ENCODE measurements at regions not wholly inside any gene's neighbourhood (a gene's known extent, or its start where the extent isn't known, plus 50 kb on each side); places are given as distances from the start of the nearest gene placed in this dataset.

GRCh38 chr20:11443382-11444119, 474.1 kb upstream of the BTBD3 start:
- Histone ChIP-seq H3K4me1 (ENCODE audit: insufficient read depth, poor library complexity, severe bottlenecking) (no peaks in the 10 kb centered on the region), H3K27ac (ENCODE audit: poor library complexity, severe bottlenecking) (no peak overlapping the region), H3K9me3 (ENCODE audit: severe bottlenecking) (no peaks in the 10 kb centered on the region), H3K4me3 (ENCODE audit: severe bottlenecking) (no peak overlapping the region), H3K27me3 (ENCODE audit: insufficient read depth, poor library complexity, severe bottlenecking) (no peaks in the 10 kb centered on the region), H3K36me3 (ENCODE audit: low read depth) (no peaks in the 10 kb centered on the region)
- no peak for TF ChIP-seq CTCF (IDR thresholded peaks at IDR 0.05; ENCODE audit: poor library complexity, severe bottlenecking)
- DNase-seq (ENCODE audit: low spot score), result no peak
- ATAC-seq (ENCODE audit: low read depth), result no peak

- no peaks in the 10 kb centered on the region for H3K4me1 ChIP-seq (ENCODE audit: insufficient read depth, poor library complexity, severe bottlenecking)
- H3K36me3 ChIP-seq (ENCODE audit: low read depth), result no peaks in the 10 kb centered on the region
- no peak overlapping the region for H3K4me3 ChIP-seq (ENCODE audit: severe bottlenecking)
- ATAC-seq (ENCODE audit: low read depth), result no peak
- no peaks in the 10 kb centered on the region for H3K9me3 ChIP-seq (ENCODE audit: severe bottlenecking)
- no peaks in the 10 kb centered on the region for H3K27me3 ChIP-seq (ENCODE audit: insufficient read depth, poor library complexity, severe bottlenecking)
- no peak for DNase-seq (ENCODE audit: low spot score)
- TF ChIP-seq CTCF (IDR thresholded peaks at IDR 0.05; ENCODE audit: poor library complexity, severe bottlenecking), result no peak
- no peak overlapping the region for H3K27ac ChIP-seq (ENCODE audit: poor library complexity, severe bottlenecking)
Measured at GRCh38 chr20:11445161-11445560, 472.5 kb upstream of the BTBD3 start.

DNA sequence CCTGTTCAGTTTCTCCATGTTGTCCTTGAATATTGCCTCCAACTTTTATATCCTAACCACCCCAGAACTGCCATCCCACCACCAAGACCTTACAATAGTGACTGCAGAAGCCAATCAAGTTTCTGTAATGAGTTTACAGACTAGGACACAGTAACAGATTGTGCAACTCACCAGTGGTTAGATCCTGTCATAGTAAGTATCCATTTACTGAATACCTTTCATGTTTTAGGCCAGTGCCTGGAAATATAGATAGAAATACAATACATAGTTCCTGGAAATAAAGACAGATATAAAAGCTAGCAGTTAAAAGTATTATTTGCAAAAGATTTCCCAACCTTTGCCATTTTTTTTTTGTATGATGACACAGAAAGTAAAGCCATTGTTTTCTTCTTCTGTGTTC, 471.8 kb upstream of the BTBD3 start:
- ATAC-seq (ENCODE audit: low read depth), result no peak
- Histone ChIP-seq H3K9me3 (ENCODE audit: severe bottlenecking) (no peaks in the 10 kb centered on the region), H3K4me3 (ENCODE audit: severe bottlenecking) (no peak overlapping the region), H3K27ac (ENCODE audit: poor library complexity, severe bottlenecking) (no peak overlapping the region), H3K27me3 (ENCODE audit: insufficient read depth, poor library complexity, severe bottlenecking) (no peaks in the 10 kb centered on the region), H3K4me1 (ENCODE audit: insufficient read depth, poor library complexity, severe bottlenecking) (no peaks in the 10 kb centered on the region), H3K36me3 (ENCODE audit: low read depth) (no peaks in the 10 kb centered on the region)
- no peak for TF ChIP-seq CTCF (IDR thresholded peaks at IDR 0.05; ENCODE audit: poor library complexity, severe bottlenecking)
- no peak for DNase-seq (ENCODE audit: low spot score)

DNA sequence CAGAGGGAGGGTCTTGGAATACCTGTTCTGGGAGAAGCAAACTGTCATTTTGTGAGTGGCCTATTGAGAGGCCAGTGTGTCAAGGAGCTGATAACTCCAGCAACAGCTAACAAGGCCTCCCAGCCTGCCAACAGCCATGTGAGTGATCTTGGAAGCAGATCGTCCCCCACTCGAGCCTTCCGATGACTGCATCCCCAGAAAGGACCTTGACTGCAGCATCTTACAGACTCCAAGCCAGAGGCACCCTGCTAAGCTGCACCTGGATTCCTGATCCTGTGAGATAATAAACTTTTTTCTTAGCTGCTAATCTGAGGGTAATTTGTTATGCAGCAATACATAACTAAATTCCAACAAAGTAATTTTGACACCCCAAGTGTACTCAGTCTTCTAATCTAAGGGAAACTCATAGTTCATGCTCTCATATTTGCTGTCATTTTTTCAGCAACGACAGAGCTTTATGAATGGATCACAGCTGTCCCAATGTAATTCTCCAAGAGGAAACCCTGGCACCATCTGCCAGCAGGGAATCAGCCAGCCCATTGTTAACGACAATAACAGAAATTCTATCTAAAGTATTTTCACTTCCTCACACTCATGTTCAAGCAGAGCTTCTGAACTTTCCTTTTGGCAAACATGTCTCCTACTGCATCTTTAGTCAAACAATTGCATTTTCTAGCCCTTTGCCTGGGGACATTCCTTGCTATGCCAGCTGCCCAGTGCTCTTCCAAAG, 470.2 kb upstream of the BTBD3 start:
- H3K4me3 ChIP-seq (ENCODE audit: severe bottlenecking), result no peak overlapping the region
- no peaks in the 10 kb centered on the region for H3K27me3 ChIP-seq (ENCODE audit: insufficient read depth, poor library complexity, severe bottlenecking)
- peaks cover 5% of the 10 kb centered on the region for H3K4me1 ChIP-seq (ENCODE audit: insufficient read depth, poor library complexity, severe bottlenecking)
- no peak for TF ChIP-seq CTCF (IDR thresholded peaks at IDR 0.05; ENCODE audit: poor library complexity, severe bottlenecking)
- no peaks in the 10 kb centered on the region for H3K9me3 ChIP-seq (ENCODE audit: severe bottlenecking)
- no peak overlapping the region for H3K27ac ChIP-seq (ENCODE audit: poor library complexity, severe bottlenecking)
- ATAC-seq (ENCODE audit: low read depth) (no peak), DNase-seq (ENCODE audit: low spot score) (no peak)
- no peaks in the 10 kb centered on the region for H3K36me3 ChIP-seq (ENCODE audit: low read depth)

DNA sequence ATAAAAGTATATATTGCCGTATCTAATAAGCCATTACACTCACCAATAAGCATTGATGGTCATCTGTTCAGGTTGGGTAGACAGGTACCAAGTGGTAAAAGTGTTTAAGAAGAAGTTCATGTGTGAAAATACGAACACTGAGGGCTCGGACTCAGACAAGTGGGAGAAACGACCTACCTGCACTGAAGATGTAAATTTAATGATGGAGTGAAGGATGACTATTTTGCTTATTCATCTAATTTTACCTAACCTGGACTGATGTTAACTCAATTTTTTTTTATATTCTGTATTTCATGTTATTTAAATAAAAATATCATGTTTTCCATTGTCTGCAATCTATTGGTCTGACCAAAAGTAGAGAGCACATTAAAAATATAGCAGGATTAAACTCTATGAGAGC, 469.1 kb upstream of the BTBD3 start:
- Histone ChIP-seq H3K36me3 (ENCODE audit: low read depth) (no peaks in the 10 kb centered on the region), H3K9me3 (ENCODE audit: severe bottlenecking) (no peaks in the 10 kb centered on the region), H3K4me1 (ENCODE audit: insufficient read depth, poor library complexity, severe bottlenecking) (peaks cover 15% of the 10 kb centered on the region), H3K27ac (ENCODE audit: poor library complexity, severe bottlenecking) (no peak overlapping the region), H3K27me3 (ENCODE audit: insufficient read depth, poor library complexity, severe bottlenecking) (no peaks in the 10 kb centered on the region), H3K4me3 (ENCODE audit: severe bottlenecking) (no peak overlapping the region)
- DNase-seq (ENCODE audit: low spot score) (no peak), ATAC-seq (ENCODE audit: low read depth) (no peak)
- TF ChIP-seq CTCF (IDR thresholded peaks at IDR 0.05; ENCODE audit: poor library complexity, severe bottlenecking), result no peak

Measured in RWPE2 (cell line).